Esophagus squamous epithelium (tissue), 4 donors: ENCODE measurements at regions not wholly inside any gene's neighbourhood (a gene's known extent, or its start where the extent isn't known, plus 50 kb on each side); places are given as distances from the start of the nearest gene placed in this dataset.

ENCODE experiments used
- CTCF ChIP-seq, 6 experiments: fragments of 450-650 bp in 4 of 6; fragments of 200-600 bp in 2 of 6; sonication (generic) in 2 of 6; IDR thresholded peaks; one replicate each; pipeline ENCODE4 v1.5.1; 2016 to 2019; ENCODE audit warnings: antibody characterized with exemption in 6 of 6, mild to moderate bottlenecking in 4 of 6, moderate library complexity in 4 of 6
- POLR2A ChIP-seq, 4 donors: fragments of 450-650 bp; IDR thresholded peaks; one replicate each; pipeline ENCODE4 v1.6.1; 2017; ENCODE audit warnings: antibody characterized with exemption in 4 of 4, mild to moderate bottlenecking in 4 of 4, moderate library complexity in 3 of 4

GRCh38 chr14:89502966-89503365, 85.9 kb upstream of the FOXN3 start:
- no peak for TF ChIP-seq CTCF (IDR thresholded peaks at IDR 0.05)
- TF ChIP-seq POLR2A (IDR thresholded peaks at IDR 0.05) = no peak
